DOHH2 (cell line): ENCODE measurements at regions not wholly inside any gene's neighbourhood (a gene's known extent, or its start where the extent isn't known, plus 50 kb on each side); places are given as distances from the start of the nearest gene placed in this dataset.
"Not testable (repeated sequence)": the region's sequence is repeated elsewhere in the genome, so short reads cannot be mapped to it uniquely, and the experiment has no call there.

Experiments
- H3F3A ChIP-seq: fragments of 200-600 bp; sonication (generic), shearing (Covaris generic); 2 replicates; pipeline ENCODE4 v1.6.0; 2016; ENCODE audit warnings: antibody characterized with exemption, mild to moderate bottlenecking; ENCODE audit not compliant: control insufficient read depth, insufficient read depth
- H3K27ac ChIP-seq: fragments of 200-600 bp; sonication (generic); 2 replicates; pipeline ENCODE4 v1.5.1; 2014; ENCODE audit warnings: low read depth, mild to moderate bottlenecking, low read length, moderate library complexity
- H3K27me3 ChIP-seq: fragments of 200-600 bp; sonication (generic); 2 replicates; pipeline ENCODE4 v1.6.1; 2014; ENCODE audit warnings: mild to moderate bottlenecking, low read length, mixed read lengths; ENCODE audit not compliant: control insufficient read depth
- H3K36me3 ChIP-seq: fragments of 200-600 bp; sonication (generic); 2 replicates; pipeline ENCODE4 v1.6.1; 2014; ENCODE audit warnings: mild to moderate bottlenecking, low read length, moderate library complexity, mixed read lengths; ENCODE audit not compliant: control insufficient read depth
- H3K4me1 ChIP-seq: fragments of 200-600 bp; sonication (generic); 2 replicates; pipeline ENCODE4 v1.6.1; 2014; ENCODE audit warnings: mild to moderate bottlenecking, low read length, mixed read lengths; ENCODE audit not compliant: control insufficient read depth
- H3K4me2 ChIP-seq: fragments of 200-600 bp; sonication (generic); 2 replicates; pipeline ENCODE4 v1.6.0; 2014; ENCODE audit warnings: mild to moderate bottlenecking, low read length, moderate library complexity
- H3K4me3 ChIP-seq: fragments of 200-600 bp; sonication (generic); 2 replicates; pipeline ENCODE4 v1.5.1; 2014; ENCODE audit warnings: mild to moderate bottlenecking, low read length, mixed read lengths
- H3K79me2 ChIP-seq: fragments of 200-600 bp; sonication (generic); 2 replicates; pipeline ENCODE4 v1.6.1; 2014; ENCODE audit warnings: mild to moderate bottlenecking, low read length, mixed read lengths; ENCODE audit not compliant: control insufficient read depth
- H3K9me2 ChIP-seq: fragments of 200-600 bp; sonication (generic); replicated peaks from 2 replicates; pipeline ENCODE4 v1.6.1; 2014; ENCODE audit warnings: mild to moderate bottlenecking, low read length, mixed read lengths; ENCODE audit not compliant: control insufficient read depth
- H3K9me3 ChIP-seq: fragments of 200-600 bp; sonication (generic); 2 replicates; pipeline ENCODE4 v1.6.1; 2014; ENCODE audit warnings: antibody characterized with exemption, low read length, mixed read lengths; ENCODE audit not compliant: control insufficient read depth, insufficient read depth
- H4K20me1 ChIP-seq: fragments of 200-600 bp; sonication (generic); 2 replicates; pipeline ENCODE4 v1.6.0; 2014; ENCODE audit warnings: low read depth, mild to moderate bottlenecking, antibody characterized with exemption, low read length, moderate library complexity; ENCODE audit not compliant: control insufficient read depth, insufficient read depth
- EZH2phosphoT487 ChIP-seq: fragments of 200-600 bp; sonication (generic); IDR thresholded peaks from 2 replicates; pipeline ENCODE4 v1.6.1; 2017; ENCODE audit warnings: borderline replicate concordance, mild to moderate bottlenecking, antibody characterized with exemption, low read length, moderate library complexity, mixed read lengths
- TF ChIP-seq, protein P1 (sequence below): fragments of 200-600 bp; sonication (generic); IDR thresholded peaks from one replicate; pipeline ENCODE4 v1.5.1; 2014; ENCODE audit warnings: antibody characterized with exemption, mild to moderate bottlenecking, low read depth, low read length; ENCODE audit not compliant: poor library complexity, severe bottlenecking

DNA sequence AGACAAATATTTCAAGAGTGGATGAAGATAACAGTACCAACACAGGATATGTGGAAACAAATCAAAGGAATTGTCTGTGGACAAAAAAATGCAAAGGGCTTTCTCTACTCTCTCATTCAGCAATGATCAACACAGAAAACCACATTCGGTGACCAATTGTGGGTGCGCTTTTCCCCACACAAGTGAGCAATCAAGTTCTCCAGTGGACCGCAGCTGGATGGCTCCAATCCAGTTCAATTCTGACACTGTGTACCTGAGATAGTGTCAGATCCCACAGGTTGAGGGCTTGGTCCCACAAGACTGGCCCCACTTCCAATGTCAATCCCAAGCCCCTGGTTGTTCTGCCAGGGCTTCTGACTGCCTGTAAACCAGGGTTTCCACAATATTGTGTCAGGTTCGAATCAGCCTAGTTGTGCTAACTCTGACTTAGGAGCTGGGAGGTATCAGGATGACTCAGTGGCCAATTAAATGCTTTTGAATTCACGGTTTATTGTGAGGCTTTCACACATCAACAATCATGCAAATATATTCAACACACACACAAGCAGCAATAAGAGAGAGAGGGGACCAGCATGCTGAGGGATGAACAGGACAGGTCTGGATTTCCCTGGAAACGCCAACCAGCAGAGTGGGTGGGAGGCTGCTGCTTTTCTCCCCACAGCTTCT, 87.0 kb upstream of the BTG3 start:
- Histone ChIP-seq H3K4me2 (no peak overlapping the region), H4K20me1 (no peaks in the 10 kb centered on the region), H3K4me1 (no peaks in the 10 kb centered on the region), H3K79me2 (no peaks in the 10 kb centered on the region), H3F3A (no peaks in the 10 kb centered on the region), H3K27me3 (peaks cover 4% of the 10 kb centered on the region), H3K27ac (no peak overlapping the region), H3K9me2 (no peaks in the 10 kb centered on the region), H3K4me3 (no peak overlapping the region), H3K36me3 (no peaks in the 10 kb centered on the region), H3K9me3 (no peaks in the 10 kb centered on the region)
- TF ChIP-seq, protein P1, sequence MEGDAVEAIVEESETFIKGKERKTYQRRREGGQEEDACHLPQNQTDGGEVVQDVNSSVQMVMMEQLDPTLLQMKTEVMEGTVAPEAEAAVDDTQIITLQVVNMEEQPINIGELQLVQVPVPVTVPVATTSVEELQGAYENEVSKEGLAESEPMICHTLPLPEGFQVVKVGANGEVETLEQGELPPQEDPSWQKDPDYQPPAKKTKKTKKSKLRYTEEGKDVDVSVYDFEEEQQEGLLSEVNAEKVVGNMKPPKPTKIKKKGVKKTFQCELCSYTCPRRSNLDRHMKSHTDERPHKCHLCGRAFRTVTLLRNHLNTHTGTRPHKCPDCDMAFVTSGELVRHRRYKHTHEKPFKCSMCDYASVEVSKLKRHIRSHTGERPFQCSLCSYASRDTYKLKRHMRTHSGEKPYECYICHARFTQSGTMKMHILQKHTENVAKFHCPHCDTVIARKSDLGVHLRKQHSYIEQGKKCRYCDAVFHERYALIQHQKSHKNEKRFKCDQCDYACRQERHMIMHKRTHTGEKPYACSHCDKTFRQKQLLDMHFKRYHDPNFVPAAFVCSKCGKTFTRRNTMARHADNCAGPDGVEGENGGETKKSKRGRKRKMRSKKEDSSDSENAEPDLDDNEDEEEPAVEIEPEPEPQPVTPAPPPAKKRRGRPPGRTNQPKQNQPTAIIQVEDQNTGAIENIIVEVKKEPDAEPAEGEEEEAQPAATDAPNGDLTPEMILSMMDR = no peak
- no peak for TF ChIP-seq EZH2phosphoT487

DNA sequence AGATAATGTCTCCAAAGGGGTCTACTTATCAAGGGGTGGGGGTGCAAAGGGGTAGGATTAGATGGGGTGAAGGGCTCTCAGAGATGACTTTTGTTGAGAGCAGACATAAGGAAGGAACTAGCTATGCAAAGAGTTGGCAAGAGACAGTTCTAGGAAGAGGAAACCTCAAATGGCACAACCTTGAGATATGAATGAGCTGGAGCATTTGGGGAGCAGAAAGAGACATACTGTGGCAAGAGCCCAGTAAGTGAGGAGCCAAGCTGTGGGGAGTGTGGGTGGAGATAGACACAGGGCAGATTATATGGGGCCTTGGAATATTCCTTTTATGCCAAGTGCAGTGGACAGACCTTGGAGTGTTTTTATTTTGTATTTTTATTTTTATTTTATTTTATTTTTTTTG, 84.8 kb upstream of the BTG3 start:
- Histone ChIP-seq H3K79me2 (no peaks in the 10 kb centered on the region), H3K27ac (no peak overlapping the region), H3K4me3 (no peak overlapping the region), H3K27me3 (peaks cover 4% of the 10 kb centered on the region), H3K9me3 (no peaks in the 10 kb centered on the region), H3F3A (no peaks in the 10 kb centered on the region), H4K20me1 (no peaks in the 10 kb centered on the region), H3K4me2 (no peak overlapping the region), H3K4me1 (no peaks in the 10 kb centered on the region), H3K36me3 (no peaks in the 10 kb centered on the region), H3K9me2 (no peaks in the 10 kb centered on the region)
- TF ChIP-seq EZH2phosphoT487 = no peak
- TF ChIP-seq, protein P1 = no peak

DNA sequence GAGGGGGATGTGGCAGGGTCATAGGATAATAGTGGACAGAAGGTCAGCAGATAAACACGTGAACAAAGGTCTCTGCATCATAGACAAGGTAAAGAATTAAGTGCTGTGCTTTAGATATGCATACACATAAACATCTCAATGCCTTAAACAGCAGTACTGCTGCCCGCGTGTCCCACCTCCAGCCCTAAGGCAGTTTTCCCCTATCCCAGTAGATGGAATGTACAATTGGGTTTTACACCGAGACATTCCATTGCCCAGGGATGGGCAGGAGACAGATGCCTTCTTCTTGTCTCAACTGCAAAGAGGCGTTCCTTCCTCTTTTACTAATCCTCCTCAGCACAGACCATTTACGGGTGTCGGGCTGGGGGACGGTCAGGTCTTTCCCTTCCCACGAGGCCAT, 81.7 kb upstream of the BTG3 start:
- H3K9me2 ChIP-seq, H3K27ac ChIP-seq, H3K36me3 ChIP-seq, H3K4me2 ChIP-seq, H3K79me2 ChIP-seq, H4K20me1 ChIP-seq, H3F3A ChIP-seq, H3K9me3 ChIP-seq, H3K27me3 ChIP-seq, H3K4me3 ChIP-seq, H3K4me1 ChIP-seq: not testable (repeated sequence)

DNA sequence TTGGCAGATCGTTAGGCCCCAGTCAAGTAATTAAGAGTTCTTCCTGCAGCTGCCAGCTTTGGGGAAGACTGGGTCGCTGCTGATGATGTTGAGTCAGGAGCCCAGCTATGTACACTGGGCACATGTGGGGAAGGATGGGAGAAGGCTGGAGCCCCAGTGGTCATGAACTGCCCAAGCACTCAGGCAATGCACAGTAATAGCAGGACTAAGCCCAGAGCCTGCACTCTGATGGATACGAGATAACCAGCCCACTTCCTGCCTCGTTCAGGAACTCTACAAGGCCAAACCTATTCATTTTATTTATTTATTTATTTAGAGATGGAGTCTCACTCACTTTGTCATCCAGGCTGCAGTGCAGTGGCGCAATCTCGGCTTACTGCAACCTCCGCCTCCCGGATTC, 81.1 kb upstream of the BTG3 start:
- no peaks in the 10 kb centered on the region for H3K36me3 ChIP-seq
- H3K79me2 ChIP-seq = no peaks in the 10 kb centered on the region
- H3K9me2 ChIP-seq = no peaks in the 10 kb centered on the region
- no peak overlapping the region for H3K4me2 ChIP-seq
- H3K4me3 ChIP-seq = no peak overlapping the region
- H4K20me1 ChIP-seq = no peaks in the 10 kb centered on the region
- TF ChIP-seq, protein P1 = no peak
- TF ChIP-seq EZH2phosphoT487 = no peak
- H3K27ac ChIP-seq = no peak overlapping the region
- H3F3A ChIP-seq = no peaks in the 10 kb centered on the region
- H3K9me3 ChIP-seq = no peaks in the 10 kb centered on the region
- peaks cover 4% of the 10 kb centered on the region for H3K27me3 ChIP-seq
- no peaks in the 10 kb centered on the region for H3K4me1 ChIP-seq
